IMR-90 (cell line): ENCODE measurements at regions not wholly inside any gene's neighbourhood (a gene's known extent, or its start where the extent isn't known, plus 50 kb on each side); places are given as distances from the start of the nearest gene placed in this dataset.

Source experiments
- ATAC-seq: fragments of 200-7000 bp; cut with Tn5 transposase; 2 replicates; pipeline ENCODE4 v1.9.1; 2020; ENCODE audit warnings: low read depth, mild to moderate bottlenecking, moderate library complexity
- BruUV-seq: library from RNA; stranded (reverse); fragments of 400-500 nt; replicated peaks from 2 replicates; lab custom pipeline; 2021; lab: Mats Ljungman, UMichigan
- CTCF ChIA-PET: fragments of 300-600 bp; formaldehyde crosslinking; extraction: SDS; loops from one replicate; lab custom pipeline; 2021; ENCODE audit warnings: antibody characterized with exemption; lab: Yijun Ruan, JAX
- POLR2A ChIA-PET: fragments of 300-600 bp; sonication (Branson Sonifier 250); formaldehyde crosslinking; loops from one replicate; lab custom pipeline; 2022; ENCODE audit warnings: antibody characterized with exemption; ENCODE audit not compliant: unreplicated experiment; lab: Charles Lee
- DNase-seq: peaks from one replicate; pipeline ENCODE4 v3.0.0; 2013
- H2AFZ ChIP-seq: replicated peaks from 2 replicates; pipeline ENCODE3; 2013; ENCODE audit warnings: low read length, mild to moderate bottlenecking; ENCODE audit not compliant: poor library complexity
- H2AK5ac ChIP-seq: 2 replicates; pipeline ENCODE4 v1.6.1; 2013; ENCODE audit warnings: low read depth, low read length, inconsistent platforms
- H2AK9ac ChIP-seq: replicated peaks from 2 replicates; pipeline ENCODE3; 2013; ENCODE audit warnings: mild to moderate bottlenecking, low read depth, low read length, moderate library complexity; ENCODE audit not compliant: poor library complexity
- H2BK120ac ChIP-seq: 2 replicates; pipeline ENCODE4 v1.6.1; 2013; ENCODE audit warnings: low read depth, low read length, inconsistent platforms
- H2BK15ac ChIP-seq: 3 replicates; pipeline ENCODE4 v1.6.1; 2013; ENCODE audit warnings: low read depth, low read length, inconsistent platforms
- H2BK20ac ChIP-seq: 2 replicates; pipeline ENCODE4 v1.6.1; 2013; ENCODE audit warnings: low read depth, mild to moderate bottlenecking, inconsistent platforms, low read length, moderate library complexity
- H2BK5ac ChIP-seq: 2 replicates; pipeline ENCODE4 v1.6.1; 2013; ENCODE audit warnings: mild to moderate bottlenecking, low read depth, low read length, inconsistent platforms; ENCODE audit not compliant: poor library complexity, severe bottlenecking
- H3K14ac ChIP-seq: replicated peaks from 2 replicates; pipeline ENCODE4 v1.6.1; 2013; ENCODE audit warnings: low read depth, low read length, inconsistent platforms
- H3K18ac ChIP-seq: 2 replicates; pipeline ENCODE4 v1.6.1; 2013; ENCODE audit warnings: low read depth, low read length, control low read depth
- H3K23ac ChIP-seq: 2 replicates; pipeline ENCODE4 v1.6.1; 2013; ENCODE audit warnings: low read depth, low read length, inconsistent platforms
- H3K27ac ChIP-seq: 2 replicates; pipeline ENCODE4 v1.5.1; 2013; ENCODE audit warnings: mild to moderate bottlenecking, control low read depth, low read length; ENCODE audit not compliant: insufficient read depth
- H3K27me3 ChIP-seq: 2 replicates; pipeline ENCODE4 v1.6.1; 2013; ENCODE audit warnings: low read length; ENCODE audit not compliant: control insufficient read depth, insufficient read depth
- H3K36me3 ChIP-seq: 2 replicates; pipeline ENCODE4 v1.6.1; 2013; ENCODE audit warnings: low read length, mixed read lengths; ENCODE audit not compliant: control insufficient read depth, insufficient read depth
- H3K4ac ChIP-seq: 2 replicates; pipeline ENCODE4 v1.6.1; 2013; ENCODE audit warnings: low read depth, low read length, inconsistent platforms
- H3K4me1 ChIP-seq: 2 replicates; pipeline ENCODE4 v1.6.1; 2013; ENCODE audit warnings: low read length, mixed read lengths; ENCODE audit not compliant: control insufficient read depth, insufficient read depth
- H3K4me2 ChIP-seq: 2 replicates; pipeline ENCODE4 v1.6.1; 2013; ENCODE audit warnings: low read depth, mild to moderate bottlenecking, control low read depth, low read length, moderate library complexity
- H3K4me3 ChIP-seq: 2 replicates; pipeline ENCODE4 v1.5.1; 2013; ENCODE audit warnings: low read depth, mild to moderate bottlenecking, control low read depth, low read length, moderate library complexity; ENCODE audit not compliant: insufficient read depth
- H3K56ac ChIP-seq: 2 replicates; pipeline ENCODE4 v1.6.1; 2013; ENCODE audit warnings: low read length, inconsistent platforms; ENCODE audit not compliant: insufficient read depth; ENCODE audit errors: extremely low read depth
- H3K79me1 ChIP-seq, 2 experiments: 2 replicates each; pipeline ENCODE4 v1.6.1; 2013; ENCODE audit warnings: low read length in 2 of 2, inconsistent platforms in 1 of 2, low read depth in 1 of 2
- H3K9ac ChIP-seq: 2 replicates; pipeline ENCODE4 v1.6.1; 2013; ENCODE audit warnings: low read depth, low read length, control low read depth
- H3K9me1 ChIP-seq: 2 replicates; pipeline ENCODE4 v1.6.1; 2013; ENCODE audit warnings: low read length, inconsistent platforms; ENCODE audit not compliant: insufficient read depth
- H3K9me3 ChIP-seq: 2 replicates; pipeline ENCODE4 v1.6.1; 2013; ENCODE audit warnings: low read length; ENCODE audit not compliant: control insufficient read depth, insufficient read depth
- H4K20me1 ChIP-seq: 2 replicates; pipeline ENCODE4 v1.6.1; 2013; ENCODE audit warnings: low read length, inconsistent platforms; ENCODE audit not compliant: insufficient read depth
- H4K5ac ChIP-seq: 2 replicates; pipeline ENCODE4 v1.6.1; 2013; ENCODE audit warnings: mild to moderate bottlenecking, low read depth, low read length, control low read depth
- H4K8ac ChIP-seq, 2 experiments: 2 replicates each; pipeline ENCODE4 v1.6.1; 2013; ENCODE audit warnings: low read depth in 2 of 2, low read length in 2 of 2, control low read depth in 1 of 2, inconsistent platforms in 1 of 2
- H4K91ac ChIP-seq: 2 replicates; pipeline ENCODE4 v1.6.1; 2013; ENCODE audit warnings: low read depth, low read length, inconsistent platforms; ENCODE audit not compliant: insufficient read depth
- CEBPB ChIP-seq: IDR thresholded peaks from 2 replicates; pipeline ENCODE4 v1.6.1; 2012; ENCODE audit warnings: low read depth, low read length, improper control_type of control experiment
- CTCF ChIP-seq: conservative IDR thresholded peaks from 2 replicates; pipeline ENCODE4 v1.5.1; 2012; ENCODE audit warnings: mild to moderate bottlenecking, low read depth, low read length, improper control_type of control experiment
- MAFK ChIP-seq: IDR thresholded peaks from 2 replicates; pipeline ENCODE4 v1.6.1; 2012; ENCODE audit warnings: low read depth, low read length, improper control_type of control experiment
- RCOR1 ChIP-seq: IDR thresholded peaks from 2 replicates; pipeline ENCODE4 v1.6.1; 2012; ENCODE audit warnings: mild to moderate bottlenecking, low read length, improper control_type of control experiment; ENCODE audit not compliant: insufficient replicate concordance
- whole genome bisulfite sequencing, 2 experiments: methylation state at CpG; one replicate each; pipeline versions ENCODE4 v1.1.5 to v1.1.7; 2013; ENCODE audit warnings: missing lambda C conversion rate in 2 of 2; ENCODE audit not compliant: insufficient read length in 1 of 2; ENCODE audit errors: extremely low coverage in 2 of 2; 5-methylcytosine and 5-hydroxymethylcytosine counted together
- dilution Hi-C: fragments of 300-500 bp; cut with HindIII; formaldehyde crosslinking; loops from one replicate; pipeline ENCODE4 v1.14.3; 2018; ENCODE audit warnings: low sequenced_read_pairs; ENCODE audit not compliant: unreplicated experiment
- in situ Hi-C: fragments of 300-500 bp; cut with MboI; formaldehyde crosslinking; loops from 3 replicates; pipeline ENCODE4 v1.14.3; 2019; ENCODE audit warnings: low sequenced_read_pairs, inconsistent platforms, mixed read lengths
- intact Hi-C: fragments of 100-400 bp; cut with micrococcal nuclease; formaldehyde crosslinking; loops from 2 replicates; pipeline ENCODE4 v1.10.0; 2022

GRCh38 chrX:7570432-7571029, 272.4 kb upstream of the VCX start:
- Histone ChIP-seq H2BK120ac (no peak overlapping the region), H3K79me1 (no peaks in the 10 kb centered on the region), H3K9me1 (no peaks in the 10 kb centered on the region), H3K18ac (no peak overlapping the region), H3K9me3 (peaks cover 4% of the 10 kb centered on the region; the same call in 1 of the 2 replicates), H2BK15ac (no peak overlapping the region), H3K4me2 (no peak overlapping the region), H3K4ac (no peak overlapping the region), H2AK9ac (no peak overlapping the region), H4K8ac (no peak overlapping the region), H2BK5ac (no peak overlapping the region), H4K20me1 (no peaks in the 10 kb centered on the region), H3K27me3 (no peaks in the 10 kb centered on the region), H4K91ac (no peak overlapping the region), H3K56ac (no peak overlapping the region), H2AFZ (no peak overlapping the region), H4K5ac (no peak overlapping the region), H3K14ac (no peak overlapping the region), H3K36me3 (no peaks in the 10 kb centered on the region), H3K23ac (no peak overlapping the region), H3K4me3 (no peak overlapping the region), H2BK20ac (no peak overlapping the region), H3K9ac (no peak overlapping the region), H3K27ac (no peak overlapping the region), H2AK5ac (no peak overlapping the region), H3K4me1 (no peaks in the 10 kb centered on the region)
- DNase-seq, result no peak
- no peak for ATAC-seq
- CTCF ChIA-PET, result no interaction called here
- no TSS peak for BruUV-seq
- 20% methylated on average over 2 of the region's 9 CpGs; no CpG with 5 or more reads in 1 of the 2 experiments for WGBS, 2 experiments
- in situ Hi-C loops, result no loop called here
- dilution Hi-C loops, result no loop called here
- TF ChIP-seq MAFK (peak; percentile 66), CTCF (no peak), CEBPB (no peak), RCOR1 (no peak)
- intact Hi-C loops, result no loop called here
- POLR2A ChIA-PET, result no interaction called here
